DMS114 treated with DMSO at 0.1 percent for 48 hours (cell line): ENCODE measurements at regions not wholly inside any gene's neighbourhood (a gene's known extent, or its start where the extent isn't known, plus 50 kb on each side); places are given as distances from the start of the nearest gene placed in this dataset.

ENCODE experiments used
- DNase-seq: peaks from one replicate; lab custom pipeline; 2025; ENCODE audit not compliant: unreplicated experiment; lab: John Stamatoyannopoulos, UW

DNA sequence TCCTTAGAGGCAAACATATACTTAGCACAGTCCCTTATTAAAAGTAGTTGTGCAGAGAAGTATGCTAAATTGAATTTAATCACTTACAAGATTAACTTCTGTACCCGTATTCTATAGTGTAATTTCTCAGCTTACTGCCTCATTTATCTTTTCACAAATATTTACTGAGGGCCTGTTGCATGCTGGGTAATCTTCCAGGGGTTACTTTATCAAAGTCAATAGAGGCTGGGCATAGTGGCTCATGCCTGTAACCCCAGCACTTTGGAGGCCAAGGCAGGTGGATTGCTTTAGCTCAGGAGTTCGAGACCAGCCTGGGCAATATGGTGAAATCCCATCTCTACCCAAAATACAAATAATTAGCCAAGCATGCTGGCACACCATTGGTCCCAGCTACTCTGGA, 111.7 kb upstream of the RAB27B start:
- DNase-seq, result no peak

GRCh38 chr18:54717673-54718407, 110.4 kb upstream of the RAB27B start:
- no peak for DNase-seq

- no peak for DNase-seq
Measured at GRCh38 chr18:54718408-54718773, 109.9 kb upstream of the RAB27B start.

DNA sequence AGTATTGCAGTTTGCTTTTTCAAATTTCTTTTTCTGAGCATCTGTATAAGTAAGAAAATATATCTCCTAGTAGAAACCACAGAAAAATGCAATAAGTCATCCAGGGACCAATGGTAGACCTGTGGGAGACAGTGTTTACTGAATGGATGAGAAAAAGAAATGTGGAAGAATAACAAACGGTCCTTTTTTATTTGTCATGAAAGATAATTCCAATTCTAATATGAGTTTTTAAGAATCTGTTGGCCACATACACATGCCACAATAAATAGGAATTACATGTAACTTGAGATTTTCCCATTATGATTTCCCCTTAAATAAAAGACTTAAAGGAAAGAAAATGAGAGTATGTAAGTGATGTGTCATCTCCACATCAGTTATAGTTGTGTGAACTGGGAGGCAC, 107.7 kb upstream of the RAB27B start:
- DNase-seq, result no peak

DNA sequence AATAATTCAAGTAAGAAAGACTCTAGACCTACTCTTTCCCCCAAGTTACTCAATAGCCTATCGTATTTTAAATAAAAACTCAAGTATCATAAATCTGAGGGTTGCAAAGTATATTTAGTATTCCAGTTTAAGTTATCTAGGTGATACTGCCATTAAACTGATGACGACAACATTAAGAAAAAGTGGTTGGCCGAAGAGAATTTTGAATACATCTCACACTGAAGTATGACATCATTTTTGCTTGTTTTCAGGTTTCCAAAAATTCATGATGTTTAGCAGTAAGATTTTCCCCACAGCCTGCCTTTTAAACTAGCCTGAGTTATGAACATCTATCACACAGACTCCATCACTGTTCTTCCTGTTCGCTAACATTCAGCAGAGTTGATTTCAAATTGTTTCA, 102.1 kb upstream of the RAB27B start:
- no peak for DNase-seq

DNA sequence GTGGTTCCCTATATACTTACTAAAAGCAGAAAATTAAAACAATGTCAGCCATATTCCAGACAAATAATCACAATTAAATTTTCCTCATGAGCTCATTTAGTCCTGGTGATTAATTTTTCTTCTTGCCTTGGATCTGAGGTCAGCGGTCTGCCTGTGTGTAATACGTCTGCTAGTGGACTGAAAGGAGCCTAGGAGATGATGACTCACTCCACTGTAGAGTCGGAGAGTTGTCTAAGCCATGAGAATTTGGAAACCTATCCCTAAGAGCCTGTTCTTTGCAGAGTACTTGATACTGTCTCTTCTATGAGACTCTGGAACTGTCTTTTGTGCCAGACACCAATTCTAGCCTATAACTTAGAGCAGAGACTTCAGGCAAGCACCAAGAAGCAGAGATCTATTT, 94.2 kb upstream of the RAB27B start:
- no peak for DNase-seq

- no peak for DNase-seq
Measured at GRCh38 chr18:54736981-54737380, 91.3 kb upstream of the RAB27B start.

GRCh38 chr18:54737986-54738385, 90.3 kb upstream of the RAB27B start:
- DNase-seq, result no peak

GRCh38 chr18:54739476-54739875, 88.8 kb upstream of the RAB27B start:
- no peak for DNase-seq

GRCh38 chr18:54740136-54740846, 88.0 kb upstream of the RAB27B start:
- no peak for DNase-seq

DNA sequence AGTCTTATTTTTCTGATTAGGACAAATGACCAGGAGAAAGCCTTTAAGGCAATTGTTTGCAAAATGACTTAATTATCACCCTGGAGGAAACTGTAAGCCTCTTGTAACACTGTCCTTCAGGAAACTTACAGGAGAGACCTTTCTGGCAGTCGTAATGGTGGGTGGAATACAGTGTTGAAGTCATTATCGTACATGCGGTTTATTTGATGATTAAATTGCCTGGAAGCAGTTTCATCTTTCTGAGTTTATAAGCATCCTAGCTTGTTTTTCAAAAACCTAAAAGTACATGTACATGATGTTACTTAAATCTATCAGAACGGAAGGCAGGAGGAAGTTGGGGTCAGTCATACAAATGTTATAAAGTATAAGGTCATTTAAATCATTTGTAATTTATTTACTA, 86.2 kb upstream of the RAB27B start:
- DNase-seq, result no peak

- DNase-seq, result no peak
Measured at GRCh38 chr18:54742659-54743604, 85.3 kb upstream of the RAB27B start.

GRCh38 chr18:54743605-54743995, 84.7 kb upstream of the RAB27B start:
- no peak for DNase-seq

- no peak for DNase-seq
Measured at GRCh38 chr18:54749291-54749690, 79.0 kb upstream of the RAB27B start.

GRCh38 chr18:54750350-54750749, 77.9 kb upstream of the RAB27B start:
- DNase-seq, result no peak

GRCh38 chr18:54752185-54752584, 76.1 kb upstream of the RAB27B start:
- DNase-seq, result no peak

GRCh38 chr18:54755456-54755855, 72.8 kb upstream of the RAB27B start:
- no peak for DNase-seq

DNA sequence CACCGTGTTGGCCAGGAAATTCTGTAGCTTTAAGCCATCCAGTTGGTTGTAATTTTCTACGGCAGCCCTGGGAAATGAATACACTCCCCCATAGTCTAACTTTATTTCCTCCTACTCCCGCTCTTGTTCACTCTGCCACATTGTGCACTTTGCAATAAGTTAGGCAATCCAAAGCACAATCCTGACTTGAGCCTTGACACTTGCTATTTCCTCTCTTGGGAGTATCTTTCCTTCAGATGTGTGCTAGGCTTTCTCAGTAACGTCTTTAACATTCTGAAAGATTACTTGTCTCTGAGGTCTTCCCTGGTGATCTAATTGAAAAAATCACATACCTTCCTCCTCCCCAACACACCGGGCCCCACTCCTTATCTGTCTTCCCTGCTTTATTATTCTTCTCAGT, 65.9 kb upstream of the RAB27B start:
- no peak for DNase-seq

GRCh38 chr18:54764786-54765185, 63.5 kb upstream of the RAB27B start:
- no peak for DNase-seq

GRCh38 chr18:54765636-54766375, 62.5 kb upstream of the RAB27B start:
- DNase-seq, result no peak

GRCh38 chr18:54766634-54767033, 61.6 kb upstream of the RAB27B start:
- no peak for DNase-seq
